HG03575 (cell line): ENCODE measurements at regions not wholly inside any gene's neighbourhood (a gene's known extent, or its start where the extent isn't known, plus 50 kb on each side); places are given as distances from the start of the nearest gene placed in this dataset.

Experiments
- ATAC-seq: cut with Tn5 transposase; IDR thresholded peaks from one replicate; pipeline ENCODE4 v1.9.1; 2021; ENCODE audit not compliant: unreplicated experiment, insufficient number of reproducible peaks, low FRiP score; ENCODE audit errors: extremely low read depth

DNA sequence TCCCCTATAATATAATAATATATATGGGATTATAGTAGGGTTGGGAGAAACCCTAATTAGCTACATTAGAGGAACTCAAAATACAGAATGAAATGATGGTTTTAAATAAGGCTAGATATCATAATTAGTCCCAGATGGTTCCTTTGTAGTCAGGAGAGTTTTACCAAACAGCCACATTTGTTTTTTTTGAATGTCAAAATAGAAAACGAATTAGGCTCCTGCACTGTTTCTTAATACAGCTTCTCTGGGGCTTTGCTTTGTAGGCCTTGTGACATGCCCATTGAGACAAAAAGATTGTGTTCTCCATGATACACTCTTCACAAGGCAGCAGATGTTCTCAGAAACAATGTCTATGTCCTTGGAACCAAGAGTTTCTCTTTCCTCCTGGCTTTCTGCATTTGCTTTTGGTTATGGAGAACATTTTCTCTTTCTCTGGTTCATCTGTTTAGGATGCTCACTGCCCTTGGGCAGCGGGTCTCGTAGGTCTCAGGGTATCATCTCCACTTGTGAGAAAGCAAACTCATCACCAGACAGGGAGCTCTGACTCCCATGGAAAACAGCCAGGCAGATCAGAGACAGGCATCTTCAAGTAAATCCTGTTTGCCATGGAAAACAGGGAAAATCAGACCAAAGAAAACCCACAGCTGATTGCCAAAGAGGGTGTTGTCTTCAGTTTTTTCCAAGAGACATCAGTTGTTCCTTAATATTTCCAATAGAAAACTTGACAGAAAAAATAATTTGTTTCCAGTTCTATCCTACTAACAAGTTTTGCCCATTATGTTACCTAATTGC, 54.1 kb upstream of the RPS23 start:
- no peak for ATAC-seq

DNA sequence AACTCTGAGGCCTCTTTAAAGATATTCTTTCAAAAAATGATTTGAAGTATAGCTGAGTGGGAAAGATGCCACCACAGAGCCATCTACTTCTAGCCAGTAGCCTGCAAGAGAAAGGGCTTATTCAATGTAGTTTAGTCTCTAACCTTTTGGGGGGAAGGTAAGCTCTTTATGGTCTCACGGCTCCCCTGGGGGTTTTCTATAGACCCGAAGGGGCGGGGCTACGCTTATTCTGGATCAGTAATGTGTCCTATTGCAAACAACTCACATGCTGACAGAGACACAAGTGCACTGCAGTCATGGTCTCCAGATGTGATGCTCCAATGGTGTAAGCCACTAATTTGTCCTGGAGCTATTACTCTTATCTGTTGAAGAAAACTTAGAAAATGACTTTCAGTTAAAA, 53.4 kb upstream of the RPS23 start:
- ATAC-seq, result no peak

DNA sequence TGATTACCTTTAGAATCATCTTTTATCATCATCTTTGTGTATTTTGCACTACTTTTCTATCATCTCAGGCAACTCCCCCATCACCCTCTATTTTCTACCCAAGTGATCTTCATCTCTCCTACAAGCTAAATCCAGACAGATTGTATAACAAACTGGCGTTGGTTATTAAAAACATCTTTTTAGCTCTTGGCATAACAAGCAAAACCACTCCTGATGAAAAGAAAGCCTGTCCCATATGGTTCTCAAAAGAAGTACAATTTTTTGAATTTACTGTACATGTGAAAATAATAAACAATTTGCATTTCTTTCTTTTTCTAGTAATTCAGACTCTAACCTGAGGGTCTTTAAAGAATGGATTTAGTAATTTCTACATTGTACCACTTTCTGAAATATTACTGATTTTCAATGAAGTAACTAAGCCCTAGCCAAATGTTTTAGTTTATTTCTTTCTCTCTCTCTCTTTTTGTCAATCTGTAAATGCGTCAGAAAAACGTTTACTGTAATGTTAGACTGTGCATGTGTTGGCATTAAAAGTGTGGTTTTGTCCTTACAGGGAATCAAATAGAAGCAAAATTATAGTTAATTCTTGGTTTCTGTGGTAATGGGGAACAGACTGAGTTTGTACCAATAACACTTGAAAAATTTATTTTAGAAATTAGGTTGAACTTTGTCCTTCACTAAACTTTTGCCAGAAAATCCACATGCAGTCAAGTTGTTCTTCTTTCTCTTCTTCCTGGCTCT, 52.5 kb upstream of the RPS23 start:
- ATAC-seq, result no peak

DNA sequence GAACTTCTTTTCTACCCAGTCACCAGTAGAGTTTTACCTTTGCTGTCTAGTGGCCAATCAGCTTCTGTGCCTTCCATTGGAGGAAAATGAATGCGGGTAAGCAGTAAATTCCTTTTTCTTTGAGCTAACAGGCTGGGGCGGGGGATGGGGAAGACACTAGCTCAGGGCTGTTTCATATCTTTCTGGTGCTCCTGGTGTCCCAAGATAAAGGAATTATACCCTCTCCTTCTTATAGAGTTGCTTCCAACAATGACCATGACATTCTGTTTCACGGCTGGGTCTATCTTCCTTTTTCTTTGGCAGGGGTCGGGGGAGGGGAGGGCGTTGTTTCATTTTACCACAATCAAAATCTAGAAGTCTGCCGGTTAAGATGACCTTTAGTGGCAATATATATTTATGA, 51.2 kb upstream of the RPS23 start:
- ATAC-seq, result no peak
